ENCODE measurements at regions not wholly inside any gene's neighbourhood (a gene's known extent, or its start where the extent isn't known, plus 50 kb on each side); places are given as distances from the start of the nearest gene placed in this dataset.

DNA sequence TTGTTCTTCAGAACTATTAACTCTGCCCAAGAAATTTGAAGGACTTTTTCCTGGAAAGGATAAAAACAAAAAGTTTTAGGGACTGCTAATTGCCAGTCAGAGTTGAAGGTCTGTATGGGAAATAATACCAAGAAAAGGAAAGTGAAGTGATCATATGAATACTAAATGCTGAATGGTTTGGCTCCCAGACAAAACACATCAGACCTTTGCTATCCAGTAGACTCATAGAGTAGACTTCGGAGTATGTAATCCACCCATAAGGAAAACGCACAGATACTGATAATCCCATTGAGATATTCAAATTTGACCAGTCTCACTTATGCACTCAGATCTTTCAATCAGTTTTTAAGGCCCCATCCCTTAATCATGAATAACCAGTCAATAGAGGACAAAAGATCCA, 319.0 kb upstream of the PTGER4 start:
- TF ChIP-seq, protein P1, sequence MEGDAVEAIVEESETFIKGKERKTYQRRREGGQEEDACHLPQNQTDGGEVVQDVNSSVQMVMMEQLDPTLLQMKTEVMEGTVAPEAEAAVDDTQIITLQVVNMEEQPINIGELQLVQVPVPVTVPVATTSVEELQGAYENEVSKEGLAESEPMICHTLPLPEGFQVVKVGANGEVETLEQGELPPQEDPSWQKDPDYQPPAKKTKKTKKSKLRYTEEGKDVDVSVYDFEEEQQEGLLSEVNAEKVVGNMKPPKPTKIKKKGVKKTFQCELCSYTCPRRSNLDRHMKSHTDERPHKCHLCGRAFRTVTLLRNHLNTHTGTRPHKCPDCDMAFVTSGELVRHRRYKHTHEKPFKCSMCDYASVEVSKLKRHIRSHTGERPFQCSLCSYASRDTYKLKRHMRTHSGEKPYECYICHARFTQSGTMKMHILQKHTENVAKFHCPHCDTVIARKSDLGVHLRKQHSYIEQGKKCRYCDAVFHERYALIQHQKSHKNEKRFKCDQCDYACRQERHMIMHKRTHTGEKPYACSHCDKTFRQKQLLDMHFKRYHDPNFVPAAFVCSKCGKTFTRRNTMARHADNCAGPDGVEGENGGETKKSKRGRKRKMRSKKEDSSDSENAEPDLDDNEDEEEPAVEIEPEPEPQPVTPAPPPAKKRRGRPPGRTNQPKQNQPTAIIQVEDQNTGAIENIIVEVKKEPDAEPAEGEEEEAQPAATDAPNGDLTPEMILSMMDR (IDR thresholded peaks at IDR 0.05; ENCODE audit: low read length), result no peak
- TF ChIP-seq EZH2 (IDR thresholded peaks at IDR 0.05; ENCODE audit: borderline replicate concordance, low read length), result no peak
- no peak overlapping the region for H2AFZ ChIP-seq (ENCODE audit: low read length)
- H3K27me3 ChIP-seq (ENCODE audit: insufficient read depth, low read length), result no peaks in the 10 kb centered on the region
- H3K36me3 ChIP-seq (ENCODE audit: insufficient read depth, low read length), result no peaks in the 10 kb centered on the region
- H3K79me2 ChIP-seq (ENCODE audit: insufficient read depth, low read length), result no peaks in the 10 kb centered on the region
- no peaks in the 10 kb centered on the region for H3K9me3 ChIP-seq (ENCODE audit: low read length)
- no peak overlapping the region for H3K9ac ChIP-seq (ENCODE audit: low read length)
- H3K4me1 ChIP-seq (ENCODE audit: insufficient read depth, low read length, severe bottlenecking), result no peaks in the 10 kb centered on the region
- H3K27ac ChIP-seq (ENCODE audit: low read depth, low read length, poor library complexity, severe bottlenecking), result no peak overlapping the region
- no peaks in the 10 kb centered on the region for H4K20me1 ChIP-seq (ENCODE audit: insufficient read depth, low read length)
- H3K4me3 ChIP-seq (ENCODE audit: low read depth, low read length, poor library complexity, severe bottlenecking), result no peak overlapping the region
- H3K9me2 ChIP-seq (ENCODE audit: low read depth, low read length), result no peaks in the 10 kb centered on the region
- H3F3A ChIP-seq (ENCODE audit: insufficient read depth, low read length), result no peaks in the 10 kb centered on the region
- no peak overlapping the region for H3K4me2 ChIP-seq (ENCODE audit: low read length)

DNA sequence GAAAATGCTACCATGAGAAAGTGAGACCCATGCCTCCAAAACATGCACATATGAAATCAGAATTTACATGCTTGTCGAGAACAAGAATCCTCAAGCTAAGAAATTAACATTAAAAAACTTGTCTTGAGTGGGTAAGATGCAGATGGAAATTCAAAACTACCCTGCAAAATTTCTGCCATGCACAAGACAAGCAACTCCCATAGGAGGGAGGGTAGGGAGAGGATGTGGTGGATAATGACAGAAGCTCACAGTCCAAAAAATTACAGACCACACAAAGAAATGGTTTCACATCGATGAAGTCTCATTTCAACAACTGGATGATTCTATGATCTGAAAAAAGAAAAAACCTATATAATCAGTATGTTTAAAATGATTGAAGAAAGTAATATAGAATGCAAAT, 319.9 kb upstream of the PTGER4 start:
- H2AFZ ChIP-seq (ENCODE audit: low read length), result no peak overlapping the region
- no peak for TF ChIP-seq EZH2 (IDR thresholded peaks at IDR 0.05; ENCODE audit: borderline replicate concordance, low read length)
- TF ChIP-seq, protein P1 (IDR thresholded peaks at IDR 0.05; ENCODE audit: low read length), result no peak
- no peaks in the 10 kb centered on the region for H3K9me3 ChIP-seq (ENCODE audit: low read length)
- H3K9ac ChIP-seq (ENCODE audit: low read length), result no peak overlapping the region
- no peaks in the 10 kb centered on the region for H4K20me1 ChIP-seq (ENCODE audit: insufficient read depth, low read length)
- H3K4me2 ChIP-seq (ENCODE audit: low read length), result no peak overlapping the region
- H3K79me2 ChIP-seq (ENCODE audit: insufficient read depth, low read length), result no peaks in the 10 kb centered on the region
- no peaks in the 10 kb centered on the region for H3K4me1 ChIP-seq (ENCODE audit: insufficient read depth, low read length, severe bottlenecking)
- H3K27ac ChIP-seq (ENCODE audit: low read depth, low read length, poor library complexity, severe bottlenecking), result no peak overlapping the region
- H3F3A ChIP-seq (ENCODE audit: insufficient read depth, low read length), result no peaks in the 10 kb centered on the region
- H3K36me3 ChIP-seq (ENCODE audit: insufficient read depth, low read length), result no peaks in the 10 kb centered on the region
- no peaks in the 10 kb centered on the region for H3K9me2 ChIP-seq (ENCODE audit: low read depth, low read length)
- H3K4me3 ChIP-seq (ENCODE audit: low read depth, low read length, poor library complexity, severe bottlenecking), result no peak overlapping the region
- H3K27me3 ChIP-seq (ENCODE audit: insufficient read depth, low read length), result no peaks in the 10 kb centered on the region

DNA sequence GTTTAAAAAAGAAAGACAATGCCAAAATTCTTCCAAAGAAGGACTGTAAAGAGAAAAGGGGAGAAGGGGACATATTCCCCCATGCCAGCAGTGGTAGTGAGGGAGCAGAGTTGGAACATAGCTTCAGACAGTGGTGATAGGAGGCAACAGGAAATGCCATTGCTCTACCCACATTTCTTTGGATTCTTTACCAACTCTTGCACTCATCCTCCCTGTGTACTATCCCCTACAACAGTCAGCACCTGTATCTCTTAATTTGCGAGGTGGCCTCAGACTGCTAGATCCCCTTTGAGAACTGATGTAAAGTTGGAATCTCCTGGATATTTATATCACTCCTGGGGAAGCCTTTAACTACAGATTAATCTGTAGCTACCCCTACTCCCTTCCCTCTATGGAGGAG, 320.6 kb upstream of the PTGER4 start:
- TF ChIP-seq, protein P1 (IDR thresholded peaks at IDR 0.05; ENCODE audit: low read length), result no peak
- no peak for TF ChIP-seq EZH2 (IDR thresholded peaks at IDR 0.05; ENCODE audit: borderline replicate concordance, low read length)
- no peak overlapping the region for H2AFZ ChIP-seq (ENCODE audit: low read length)
- no peaks in the 10 kb centered on the region for H3K9me2 ChIP-seq (ENCODE audit: low read depth, low read length)
- no peak overlapping the region for H3K27ac ChIP-seq (ENCODE audit: low read depth, low read length, poor library complexity, severe bottlenecking)
- H3K9me3 ChIP-seq (ENCODE audit: low read length), result no peaks in the 10 kb centered on the region
- H3K4me3 ChIP-seq (ENCODE audit: low read depth, low read length, poor library complexity, severe bottlenecking), result no peak overlapping the region
- H3K4me1 ChIP-seq (ENCODE audit: insufficient read depth, low read length, severe bottlenecking), result no peaks in the 10 kb centered on the region
- H3K9ac ChIP-seq (ENCODE audit: low read length), result no peak overlapping the region
- H4K20me1 ChIP-seq (ENCODE audit: insufficient read depth, low read length), result no peaks in the 10 kb centered on the region
- no peaks in the 10 kb centered on the region for H3K27me3 ChIP-seq (ENCODE audit: insufficient read depth, low read length)
- no peaks in the 10 kb centered on the region for H3F3A ChIP-seq (ENCODE audit: insufficient read depth, low read length)
- no peak overlapping the region for H3K4me2 ChIP-seq (ENCODE audit: low read length)
- no peaks in the 10 kb centered on the region for H3K79me2 ChIP-seq (ENCODE audit: insufficient read depth, low read length)
- no peaks in the 10 kb centered on the region for H3K36me3 ChIP-seq (ENCODE audit: insufficient read depth, low read length)
